H4 (cell line): ENCODE measurements at regions not wholly inside any gene's neighbourhood (a gene's known extent, or its start where the extent isn't known, plus 50 kb on each side); places are given as distances from the start of the nearest gene placed in this dataset.
"Not testable (repeated sequence)": the region's sequence is repeated elsewhere in the genome, so short reads cannot be mapped to it uniquely, and the experiment has no call there.

Experiments
- DNase-seq: peaks from one replicate; pipeline ENCODE4 v3.0.0-alpha.2; 2015; ENCODE audit warnings: low spot score

GRCh38 chr11:34830648-34831047, 85.5 kb downstream of the APIP start:
- DNase-seq: no peak

- no peak for DNase-seq
Observed at GRCh38 chr11:34830035-34830434, 86.1 kb downstream of the APIP start.

GRCh38 chr11:34827228-34827627, 89.0 kb downstream of the APIP start:
- no peak for DNase-seq

GRCh38 chr11:34826384-34826726, 89.8 kb downstream of the APIP start:
- no peak for DNase-seq

GRCh38 chr11:34825670-34826383, 90.4 kb downstream of the APIP start:
- no peak for DNase-seq

GRCh38 chr11:34825315-34825669, 90.9 kb downstream of the APIP start:
- no peak for DNase-seq

- no peak for DNase-seq
Observed at GRCh38 chr11:34824425-34824824, 91.8 kb downstream of the APIP start.

- DNase-seq: no peak
Observed at GRCh38 chr11:34823639-34824038, 92.5 kb downstream of the APIP start.

GRCh38 chr11:34823197-34823596, 93.0 kb downstream of the APIP start:
- DNase-seq: no peak

GRCh38 chr11:34819740-34820482, 96.3 kb downstream of the APIP start:
- DNase-seq: no peak

GRCh38 chr11:34817812-34818211, 98.4 kb downstream of the APIP start:
- not testable (repeated sequence) for DNase-seq

- DNase-seq: no peak
Observed at GRCh38 chr11:34816698-34817213, 99.4 kb downstream of the APIP start.

- no peak for DNase-seq
Observed at GRCh38 chr11:34812905-34813576, 103.1 kb downstream of the APIP start.

- no peak for DNase-seq
Observed at GRCh38 chr11:34811858-34812257, 104.3 kb downstream of the APIP start.

- no peak for DNase-seq
Observed at GRCh38 chr11:34810107-34810562, 106.0 kb downstream of the APIP start.

GRCh38 chr11:34809191-34810106, 106.7 kb downstream of the APIP start:
- DNase-seq: no peak

- DNase-seq: no peak
Observed at GRCh38 chr11:34806875-34807274, 109.3 kb downstream of the APIP start.

- DNase-seq: no peak
Observed at GRCh38 chr11:34805937-34806336, 110.2 kb downstream of the APIP start.

GRCh38 chr11:34799848-34800247, 116.3 kb downstream of the APIP start:
- no peak for DNase-seq

GRCh38 chr11:34798985-34799384, 117.2 kb downstream of the APIP start:
- no peak for DNase-seq

- DNase-seq: not testable (repeated sequence)
Observed at GRCh38 chr11:34797497-34797896, 118.7 kb downstream of the APIP start.

- no peak for DNase-seq
Observed at GRCh38 chr11:34795641-34796040, 120.5 kb downstream of the APIP start.
